H1 (cell line): ENCODE measurements at regions not wholly inside any gene's neighbourhood (a gene's known extent, or its start where the extent isn't known, plus 50 kb on each side); places are given as distances from the start of the nearest gene placed in this dataset.

Experiments
- CTCF ChIA-PET: fragments of 300-600 bp; sonication (Branson Sonifier 250); formaldehyde crosslinking; loops from one replicate; lab custom pipeline; 2021; ENCODE audit not compliant: partially characterized antibody; lab: Charles Lee
- POLR2A ChIA-PET: fragments of 300-600 bp; sonication (Branson Sonifier 250); formaldehyde crosslinking; loops from one replicate; lab custom pipeline; 2021; ENCODE audit warnings: inconsistent platforms; ENCODE audit not compliant: partially characterized antibody; lab: Charles Lee
- DNase-seq, 2 experiments: peaks; one replicate each; pipeline versions ENCODE4 v3.0.0 to v3.0.0-alpha.2; 2010 to 2022; ENCODE audit warnings: low spot score in 2 of 2, low read depth in 1 of 2, mixed read lengths in 1 of 2
- FAIRE-seq: peaks from 2 replicates; lab custom pipeline; 2011; peaks lifted over from hg19 to GRCh38; lab: Jason Lieb, UNC
- H2AFZ ChIP-seq: 2 replicates; pipeline ENCODE4 v1.8.1; 2012; ENCODE audit warnings: low read length, inconsistent platforms
- H2AK5ac ChIP-seq: 2 replicates; pipeline ENCODE4 v1.6.1; 2013; ENCODE audit warnings: low read depth, low read length
- H2BK120ac ChIP-seq: replicated peaks from 2 replicates; pipeline ENCODE3; 2013; ENCODE audit warnings: low read depth, low read length, inconsistent platforms
- H2BK12ac ChIP-seq: 2 replicates; pipeline ENCODE4 v1.6.1; 2013; ENCODE audit warnings: low read depth, low read length
- H2BK15ac ChIP-seq: 2 replicates; pipeline ENCODE4 v1.6.1; 2013; ENCODE audit warnings: low read length
- H2BK20ac ChIP-seq: 2 replicates; pipeline ENCODE4 v1.6.1; 2013; ENCODE audit warnings: low read length
- H2BK5ac ChIP-seq: 2 replicates; pipeline ENCODE4 v1.6.1; 2013; ENCODE audit warnings: low read depth, low read length
- H3K14ac ChIP-seq: 2 replicates; pipeline ENCODE4 v1.6.1; 2013; ENCODE audit warnings: inconsistent platforms; ENCODE audit not compliant: insufficient read length
- H3K18ac ChIP-seq: 2 replicates; pipeline ENCODE4 v1.6.1; 2013; ENCODE audit warnings: low read length; ENCODE audit errors: extremely low read depth
- H3K23ac ChIP-seq: 2 replicates; pipeline ENCODE4 v1.6.1; 2013; ENCODE audit warnings: inconsistent platforms; ENCODE audit not compliant: insufficient read length
- H3K23me2 ChIP-seq: 2 replicates; pipeline ENCODE4 v1.6.1; 2013; ENCODE audit warnings: low read depth, low read length
- H3K27ac ChIP-seq: 2 replicates; pipeline ENCODE4 v1.6.1; 2011; ENCODE audit warnings: low read depth, low read length, inconsistent platforms
- H3K27me3 ChIP-seq, 4 experiments: replicated peaks in 1 of 4; 1 replicate in 1 of 4; 2 replicates in 3 of 4; pipeline versions ENCODE4 v1.6.1 to v1.8.1; 2011 to 2013; ENCODE audit warnings: low read length in 3 of 4, mild to moderate bottlenecking in 3 of 4, inconsistent platforms in 2 of 4, mixed read lengths in 2 of 4, moderate library complexity in 1 of 4; ENCODE audit not compliant: control insufficient read depth in 3 of 4, insufficient read depth in 3 of 4; ENCODE audit errors: extremely low read depth in 1 of 4
- H3K36me3 ChIP-seq, 4 experiments: 2 replicates each; pipeline versions ENCODE4 v1.6.1 to v1.8.1; 2011 to 2013; ENCODE audit warnings: mild to moderate bottlenecking in 4 of 4, low read length in 3 of 4, moderate library complexity in 2 of 4, control low read depth in 1 of 4, inconsistent platforms in 1 of 4; ENCODE audit not compliant: insufficient read depth in 4 of 4, control insufficient read depth in 2 of 4
- H3K4ac ChIP-seq: replicated peaks from 2 replicates; pipeline ENCODE3; 2013; ENCODE audit warnings: low read length, low read depth, mixed read lengths, inconsistent platforms; ENCODE audit not compliant: insufficient read length
- H3K4me1 ChIP-seq, 4 experiments: replicated peaks in 1 of 4; 1 replicate in 1 of 4; 2 replicates in 3 of 4; pipeline versions ENCODE4 v1.6.1 to v1.8.1; 2011 to 2013; ENCODE audit warnings: low read length in 3 of 4, inconsistent platforms in 2 of 4, mixed read lengths in 1 of 4; ENCODE audit not compliant: insufficient read depth in 4 of 4, control insufficient read depth in 3 of 4
- H3K4me2 ChIP-seq, 2 experiments: 2 replicates each; pipeline versions ENCODE4 v1.6.1 to v1.8.1; 2011 to 2013; ENCODE audit warnings: low read depth in 2 of 2, low read length in 2 of 2, control low read depth in 1 of 2, inconsistent platforms in 1 of 2, mild to moderate bottlenecking in 1 of 2; ENCODE audit not compliant: insufficient read depth in 1 of 2
- H3K4me3 ChIP-seq, 4 experiments: fragments of 200-600, 300-600 bp in 1 of 4; sonication (generic), shearing (Covaris generic), sonication (Bioruptor Twin) in 1 of 4; 2 replicates each; pipeline versions ENCODE4 v1.5.1 to v1.8.1; 2011 to 2016; ENCODE audit warnings: low read length in 4 of 4, low read depth in 3 of 4, control low read depth in 2 of 4, inconsistent platforms in 2 of 4, mild to moderate bottlenecking in 2 of 4, mixed read lengths in 1 of 4, moderate library complexity in 1 of 4; ENCODE audit not compliant: insufficient read depth in 2 of 4; ENCODE audit errors: extremely low read depth in 1 of 4
- H3K56ac ChIP-seq: replicated peaks from 2 replicates; pipeline ENCODE3; 2013; ENCODE audit warnings: low read depth, mild to moderate bottlenecking, mixed read lengths, low read length, inconsistent platforms; ENCODE audit not compliant: insufficient read length
- H3K79me1 ChIP-seq: 2 replicates; pipeline ENCODE4 v1.6.1; 2013; ENCODE audit warnings: low read depth, low read length, control low read depth
- H3K79me2 ChIP-seq, 2 experiments: 2 replicates each; pipeline versions ENCODE4 v1.6.1 to v1.8.1; 2012 to 2013; ENCODE audit warnings: low read length in 2 of 2, mild to moderate bottlenecking in 2 of 2, inconsistent platforms in 1 of 2; ENCODE audit not compliant: insufficient read depth in 2 of 2, control insufficient read depth in 1 of 2
- H3K9ac ChIP-seq, 4 experiments: replicated peaks in 1 of 4; 1 replicate in 1 of 4; 2 replicates in 3 of 4; pipeline versions ENCODE4 v1.6.1 to v1.8.1; 2011 to 2013; ENCODE audit warnings: low read depth in 3 of 4, low read length in 3 of 4, control low read depth in 2 of 4, mild to moderate bottlenecking in 2 of 4, moderate library complexity in 2 of 4, inconsistent platforms in 1 of 4; ENCODE audit errors: extremely low read depth in 1 of 4
- H3K9me3 ChIP-seq, 2 experiments: 2 replicates each; pipeline versions ENCODE4 v1.6.1 to v1.8.1; 2012 to 2013; ENCODE audit warnings: mild to moderate bottlenecking in 2 of 2, moderate library complexity in 2 of 2, control low read depth in 1 of 2, inconsistent platforms in 1 of 2, low read depth in 1 of 2, low read length in 1 of 2, mixed read lengths in 1 of 2; ENCODE audit not compliant: insufficient read depth in 2 of 2
- H4K20me1 ChIP-seq, 2 experiments: replicated peaks in 1 of 2; 2 replicates each; pipeline versions ENCODE3 to v1.8.1; 2011 to 2013; ENCODE audit warnings: inconsistent platforms in 2 of 2, low read length in 2 of 2, mild to moderate bottlenecking in 1 of 2; ENCODE audit not compliant: insufficient read depth in 2 of 2, control insufficient read depth in 1 of 2
- H4K5ac ChIP-seq: 2 replicates; pipeline ENCODE4 v1.6.1; 2013; ENCODE audit warnings: low read length, low read depth, mixed read lengths, inconsistent platforms; ENCODE audit not compliant: insufficient read length
- H4K8ac ChIP-seq: 2 replicates; pipeline ENCODE4 v1.8.0; 2013; ENCODE audit warnings: mild to moderate bottlenecking, moderate library complexity, low read length, inconsistent platforms; ENCODE audit not compliant: insufficient read depth; ENCODE audit errors: extremely low read depth
- H4K91ac ChIP-seq: replicated peaks from 2 replicates; pipeline ENCODE3; 2013; ENCODE audit warnings: low read length, mixed read lengths, inconsistent platforms; ENCODE audit not compliant: insufficient read length
- ATF2 ChIP-seq: IDR thresholded peaks from 2 replicates; pipeline ENCODE4 v1.6.1; 2012; ENCODE audit warnings: low read length, inconsistent platforms
- JUND ChIP-seq: IDR thresholded peaks from 2 replicates; pipeline ENCODE4 v1.6.1; 2011; ENCODE audit warnings: mild to moderate bottlenecking, improper control_type of control experiment, low read length
- KDM4A ChIP-seq: IDR thresholded peaks from one replicate; pipeline ENCODE4 v1.7.1; 2012; ENCODE audit warnings: low read depth, mild to moderate bottlenecking, moderate library complexity, low read length, inconsistent platforms; ENCODE audit not compliant: severe bottlenecking
- KDM5A ChIP-seq: fragments of 200-600 bp; IDR thresholded peaks from 2 replicates; pipeline ENCODE4 v1.7.1; 2012; ENCODE audit warnings: mild to moderate bottlenecking, low read length, inconsistent platforms, mixed read lengths
- RNF2 ChIP-seq: fragments of 200-900, 300-1000 bp; sonication (generic); IDR thresholded peaks from 2 replicates; pipeline ENCODE4 v1.7.1; 2016; ENCODE audit warnings: borderline replicate concordance, low read depth, mild to moderate bottlenecking, antibody characterized with exemption, low read length; ENCODE audit not compliant: poor library complexity, severe bottlenecking; ENCODE audit errors: missing control alignments
- SAP30 ChIP-seq: fragments of 300-600 bp; sonication (generic); IDR thresholded peaks from 2 replicates; pipeline ENCODE4 v1.7.1; 2012; ENCODE audit warnings: low read length, moderate library complexity, mild to moderate bottlenecking, inconsistent platforms; ENCODE audit not compliant: insufficient read depth, insufficient replicate concordance
- TBP ChIP-seq: IDR thresholded peaks from 2 replicates; pipeline ENCODE4 v1.6.1; 2011; ENCODE audit warnings: low read depth, low read length, improper control_type of control experiment
- YY1 ChIP-seq: IDR thresholded peaks from 2 replicates; pipeline ENCODE4 v1.6.1; 2011; ENCODE audit warnings: low read depth, mild to moderate bottlenecking, low read length
- WGBS, 2 experiments: shearing (Covaris generic) in 1 of 2; methylation state at CpG; one replicate each; pipeline versions ENCODE4 v1.1.6 to v1.1.7; 2013 to 2015; ENCODE audit warnings: low lambda C conversion rate in 2 of 2, mixed read lengths in 2 of 2, inconsistent platforms in 1 of 2, low coverage in 1 of 2, missing lambda C conversion rate in 1 of 2; ENCODE audit not compliant: insufficient replicate concordance in 2 of 2, insufficient coverage in 1 of 2, insufficient read length in 1 of 2; ENCODE audit errors: extremely low coverage in 1 of 2, missing lambda C conversion rate in 1 of 2; 5-methylcytosine and 5-hydroxymethylcytosine counted together

DNA sequence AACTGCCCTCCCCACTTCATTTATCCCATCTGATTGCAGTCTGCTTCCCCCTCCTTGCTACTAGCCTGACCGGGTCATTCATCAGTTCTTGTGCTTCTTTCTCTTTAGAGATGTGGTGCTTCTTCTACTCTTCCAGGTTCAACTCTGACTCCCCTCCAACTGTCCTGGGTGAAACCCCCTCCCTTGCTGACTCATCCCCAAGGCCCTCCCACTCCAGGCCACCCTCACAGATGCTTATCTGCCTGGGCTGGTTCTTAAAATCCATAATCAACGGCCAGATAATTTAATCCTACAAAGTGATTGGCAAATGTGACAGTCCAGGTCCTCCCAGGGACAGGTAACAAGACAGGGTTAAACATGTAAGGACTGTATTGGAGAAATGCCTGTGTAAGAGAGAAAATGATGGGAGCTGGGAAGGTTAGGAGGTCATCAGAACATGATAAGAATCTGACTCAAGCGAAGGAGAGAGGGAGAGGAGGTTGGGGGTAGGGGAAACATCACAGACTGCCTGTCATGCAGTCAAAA is 182.8 kb upstream of the C1QTNF7 start:
- H2AK5ac ChIP-seq: no peak overlapping the region
- no peak overlapping the region for H3K18ac ChIP-seq
- peaks cover 0 to 1% (median 0%) of the 10 kb centered on the region in 4 experiments; a peak in 1 of 7 replicates for H3K27me3 ChIP-seq
- no peak overlapping the region for H3K27ac ChIP-seq
- H3K79me1 ChIP-seq: no peaks in the 10 kb centered on the region; the same call in 1 of the 2 replicates
- H2BK12ac ChIP-seq: no peak overlapping the region
- H4K8ac ChIP-seq: no peak overlapping the region
- no peak overlapping the region for H4K91ac ChIP-seq
- no peaks in the 10 kb centered on the region for H3K9me3 ChIP-seq
- H2AFZ ChIP-seq: no peak overlapping the region
- H4K20me1 ChIP-seq: no peaks in the 10 kb centered on the region
- H3K23ac ChIP-seq: no peak overlapping the region
- H3K23me2 ChIP-seq: no peaks in the 10 kb centered on the region
- no peaks in the 10 kb centered on the region for H3K79me2 ChIP-seq
- no peak overlapping the region for H2BK5ac ChIP-seq
- ChIA-PET POLR2A (no interaction called here), CTCF (interaction anchor here (2.4 kb wide), 1 partner anchor 151 kb away, joined by 11 read pairs; no protein-coding TSS in a partner anchor)
- H3K4me3 ChIP-seq: no peak overlapping the region
- DNase-seq (no peak), FAIRE-seq (no peak)
- WGBS, 2 experiments: 86% methylated on average over 3 of the region's 3 CpGs; no CpG with 5 or more reads in 1 of the 2 experiments
- no peak overlapping the region for H3K14ac ChIP-seq
- no peak overlapping the region for H3K4ac ChIP-seq
- no peak overlapping the region for H3K9ac ChIP-seq
- no peak overlapping the region for H2BK15ac ChIP-seq
- no peak overlapping the region for H2BK20ac ChIP-seq
- H3K4me2 ChIP-seq: no peak overlapping the region
- H3K56ac ChIP-seq: no peak overlapping the region
- no peaks in the 10 kb centered on the region for H3K4me1 ChIP-seq
- no peak overlapping the region for H4K5ac ChIP-seq
- no peak for TF ChIP-seq KDM4A
- no peak for TF ChIP-seq TBP
- no peak for TF ChIP-seq SAP30
- TF ChIP-seq YY1: no peak
- TF ChIP-seq RNF2: no peak
- no peak for TF ChIP-seq JUND
- TF ChIP-seq KDM5A: no peak
- no peak for TF ChIP-seq ATF2
- no peaks in the 10 kb centered on the region for H3K36me3 ChIP-seq
- H2BK120ac ChIP-seq: no peak overlapping the region
